Thyroid gland (tissue), 4 donors: ENCODE measurements at regions not wholly inside any gene's neighbourhood (a gene's known extent, or its start where the extent isn't known, plus 50 kb on each side); places are given as distances from the start of the nearest gene placed in this dataset.

Experiments
- DNase-seq, 2 donors: peaks; one replicate each; pipeline ENCODE4 v3.0.0-alpha.2; 2019
- H3K27ac ChIP-seq, 3 donors: fragments of 200-600 bp; sonication (generic); 1 replicate in 2 of 3; 2 replicates in 1 of 3; pipeline ENCODE4 v1.5.1; 2016 to 2019; ENCODE audit warnings: mild to moderate bottlenecking in 1 of 3, moderate library complexity in 1 of 3
- H3K27me3 ChIP-seq: fragments of 200-600 bp; sonication (generic); one replicate; pipeline ENCODE4 v1.5.1; 2019
- H3K36me3 ChIP-seq, 2 donors: fragments of 200-600 bp; sonication (generic); one replicate each; pipeline ENCODE4 v1.5.1; 2016 to 2019
- H3K4me1 ChIP-seq, 2 donors: fragments of 200-600 bp; sonication (generic); one replicate each; pipeline ENCODE4 v1.5.1; 2017 to 2019
- H3K4me3 ChIP-seq, 3 donors: fragments of 200-600 bp; sonication (generic); replicated peaks in 1 of 3; 1 replicate in 2 of 3; 2 replicates in 1 of 3; pipeline ENCODE4 v1.5.1; 2016; ENCODE audit warnings: mild to moderate bottlenecking in 1 of 3
- H3K9me3 ChIP-seq: fragments of 200-600 bp; sonication (generic); one replicate; pipeline ENCODE4 v1.5.1; 2017
- POLR2A ChIP-seq, 2 donors: fragments of 450-650 bp; IDR thresholded peaks; one replicate each; pipeline ENCODE4 v1.6.1; 2017; ENCODE audit warnings: antibody characterized with exemption in 2 of 2, mild to moderate bottlenecking in 2 of 2, moderate library complexity in 1 of 2
- WGBS, 2 donors: methylation state at CpG; one replicate each; pipeline ENCODE4 v1.1.5; 2017; 5-methylcytosine and 5-hydroxymethylcytosine counted together
- intact Hi-C: fragments of 100-400 bp; cut with DNase I; formaldehyde crosslinking; loops from one replicate; pipeline ENCODE4 v1.15.1; 2023
- TF ChIP-seq, protein P1 (sequence below), 6 experiments: fragments of 200-600 bp in 3 of 6; fragments of 450-650 bp in 3 of 6; sonication (generic) in 3 of 6; IDR thresholded peaks; one replicate each; pipeline ENCODE4 v1.5.1; 2016 to 2019; ENCODE audit warnings: antibody characterized with exemption in 6 of 6, mild to moderate bottlenecking in 2 of 6, inconsistent platforms in 1 of 6, moderate library complexity in 1 of 6

DNA sequence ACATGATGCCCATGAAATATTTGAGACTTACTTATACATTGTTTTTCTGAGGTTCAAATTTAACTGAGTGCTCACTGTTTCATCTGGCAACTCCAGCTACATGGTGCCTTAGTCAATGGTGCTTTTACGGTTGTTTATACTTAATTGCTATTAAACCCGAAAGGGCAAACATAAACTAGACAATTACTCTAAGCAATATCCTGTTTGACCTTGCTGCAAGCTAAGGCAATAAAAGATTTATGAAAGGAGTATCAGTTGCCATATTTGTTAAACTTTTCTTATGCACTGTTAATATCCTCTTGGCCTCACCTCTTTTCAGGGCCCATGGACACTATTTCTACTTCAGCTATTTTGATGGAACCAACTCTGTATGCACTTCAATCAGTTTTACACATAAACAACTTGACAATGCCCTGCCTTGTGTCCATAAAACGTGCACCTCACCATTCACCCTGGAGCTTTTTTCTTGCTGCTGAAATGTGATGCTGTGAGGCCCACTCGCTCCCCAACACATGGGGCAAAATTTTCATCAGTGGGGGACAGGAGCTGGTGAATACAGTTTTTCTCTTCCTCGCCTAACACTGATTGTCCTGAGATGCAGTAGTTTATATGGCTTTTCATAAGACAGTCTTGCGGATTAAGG lies 64.1 kb upstream of the HIF1A start:
- no peak for DNase-seq
- no peaks in the 10 kb centered on the region for H3K9me3 ChIP-seq
- H3K27me3 ChIP-seq, result no peaks in the 10 kb centered on the region
- TF ChIP-seq, protein P1, sequence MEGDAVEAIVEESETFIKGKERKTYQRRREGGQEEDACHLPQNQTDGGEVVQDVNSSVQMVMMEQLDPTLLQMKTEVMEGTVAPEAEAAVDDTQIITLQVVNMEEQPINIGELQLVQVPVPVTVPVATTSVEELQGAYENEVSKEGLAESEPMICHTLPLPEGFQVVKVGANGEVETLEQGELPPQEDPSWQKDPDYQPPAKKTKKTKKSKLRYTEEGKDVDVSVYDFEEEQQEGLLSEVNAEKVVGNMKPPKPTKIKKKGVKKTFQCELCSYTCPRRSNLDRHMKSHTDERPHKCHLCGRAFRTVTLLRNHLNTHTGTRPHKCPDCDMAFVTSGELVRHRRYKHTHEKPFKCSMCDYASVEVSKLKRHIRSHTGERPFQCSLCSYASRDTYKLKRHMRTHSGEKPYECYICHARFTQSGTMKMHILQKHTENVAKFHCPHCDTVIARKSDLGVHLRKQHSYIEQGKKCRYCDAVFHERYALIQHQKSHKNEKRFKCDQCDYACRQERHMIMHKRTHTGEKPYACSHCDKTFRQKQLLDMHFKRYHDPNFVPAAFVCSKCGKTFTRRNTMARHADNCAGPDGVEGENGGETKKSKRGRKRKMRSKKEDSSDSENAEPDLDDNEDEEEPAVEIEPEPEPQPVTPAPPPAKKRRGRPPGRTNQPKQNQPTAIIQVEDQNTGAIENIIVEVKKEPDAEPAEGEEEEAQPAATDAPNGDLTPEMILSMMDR (IDR thresholded peaks at IDR 0.05), result no peak
- no peak for TF ChIP-seq POLR2A (IDR thresholded peaks at IDR 0.05)
- intact Hi-C loops, result no loop called here
- no peaks in the 10 kb centered on the region for H3K36me3 ChIP-seq
- WGBS, 2 donors, result 95 to 97% methylated on average over 6 of the region's 6 CpGs
- no peak overlapping the region for H3K27ac ChIP-seq
- no peak overlapping the region for H3K4me3 ChIP-seq
- H3K4me1 ChIP-seq, result no peaks in the 10 kb centered on the region

DNA sequence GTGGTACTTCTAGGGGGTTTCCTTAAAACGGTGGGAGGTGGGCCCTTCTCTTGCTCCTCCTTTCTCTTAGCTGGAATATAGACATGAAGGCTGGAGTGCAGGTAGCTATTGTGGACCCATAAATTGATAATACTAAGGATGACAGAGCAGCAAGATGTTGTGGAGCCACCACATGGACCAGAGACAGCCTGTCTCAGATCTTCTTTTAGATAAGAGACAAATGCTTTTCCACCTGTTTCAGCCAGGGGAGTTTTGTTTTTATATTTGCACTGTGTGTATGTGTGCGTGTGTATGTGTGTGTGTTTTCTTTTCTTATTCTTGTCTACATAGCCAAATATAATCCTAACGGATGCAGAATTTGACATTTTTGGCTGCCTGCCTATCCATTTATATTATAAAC lies 62.9 kb upstream of the HIF1A start:
- 82 to 89% methylated on average over 3 of the region's 3 CpGs for WGBS, 2 donors
- intact Hi-C loops, result no loop called here
- H3K9me3 ChIP-seq, result no peaks in the 10 kb centered on the region
- H3K27ac ChIP-seq, result no peak overlapping the region
- no peaks in the 10 kb centered on the region for H3K4me1 ChIP-seq
- H3K4me3 ChIP-seq, result no peak overlapping the region
- DNase-seq, result no peak
- no peaks in the 10 kb centered on the region for H3K27me3 ChIP-seq
- H3K36me3 ChIP-seq, result no peaks in the 10 kb centered on the region
- TF ChIP-seq, protein P1 (IDR thresholded peaks at IDR 0.05), result no peak
- TF ChIP-seq POLR2A (IDR thresholded peaks at IDR 0.05), result no peak

DNA sequence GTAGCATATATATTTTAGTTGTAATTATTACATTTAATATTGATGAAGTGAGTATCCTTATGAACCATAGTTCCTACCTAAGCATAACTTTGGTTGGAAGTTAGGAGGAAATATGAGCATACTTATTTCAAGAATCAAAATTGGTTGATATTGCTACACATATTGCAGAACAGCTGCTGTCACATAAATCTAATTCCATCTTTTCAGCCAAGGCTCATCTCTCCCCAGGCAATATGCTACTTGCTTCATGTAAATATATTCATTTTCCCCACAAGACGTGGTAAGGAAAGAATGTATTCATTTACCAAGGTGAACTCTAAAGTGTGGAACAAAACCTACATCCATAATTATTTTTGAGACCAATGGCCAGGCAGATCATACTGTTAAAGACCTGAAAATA lies 62.5 kb upstream of the HIF1A start:
- Histone ChIP-seq H3K9me3 (no peaks in the 10 kb centered on the region), H3K27ac (no peak overlapping the region), H3K4me3 (no peak overlapping the region), H3K4me1 (no peaks in the 10 kb centered on the region), H3K36me3 (no peaks in the 10 kb centered on the region), H3K27me3 (no peaks in the 10 kb centered on the region)
- intact Hi-C loops, result no loop called here
- WGBS, 2 donors, result 91 to 96% methylated on average over 1 of the region's 1 CpG
- TF ChIP-seq, protein P1 (IDR thresholded peaks at IDR 0.05), result no peak
- no peak for TF ChIP-seq POLR2A (IDR thresholded peaks at IDR 0.05)
- no peak for DNase-seq

DNA sequence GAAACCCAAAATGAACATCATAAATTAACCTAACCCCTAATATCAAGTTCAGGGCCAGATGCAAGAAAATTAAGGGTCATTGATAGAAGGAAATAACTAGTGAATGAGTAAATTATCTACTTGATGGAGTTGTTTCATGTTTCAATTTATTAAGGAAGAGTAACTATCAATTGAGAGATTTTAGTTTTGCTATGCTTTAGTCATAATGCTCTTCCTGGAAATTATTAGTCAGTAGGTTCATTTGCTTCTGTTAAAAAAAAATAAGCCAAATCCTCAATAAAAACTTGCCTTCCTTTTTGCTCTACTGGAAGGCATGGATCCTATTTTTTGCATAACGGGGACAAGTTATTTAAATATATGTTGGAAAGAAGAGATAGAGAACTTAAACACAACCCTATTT lies 59.0 kb upstream of the HIF1A start:
- WGBS, 2 donors, result 89 to 96% methylated on average over 1 of the region's 1 CpG
- TF ChIP-seq POLR2A (IDR thresholded peaks at IDR 0.05), result no peak
- TF ChIP-seq, protein P1 (IDR thresholded peaks at IDR 0.05), result no peak
- no peaks in the 10 kb centered on the region for H3K27me3 ChIP-seq

DNA sequence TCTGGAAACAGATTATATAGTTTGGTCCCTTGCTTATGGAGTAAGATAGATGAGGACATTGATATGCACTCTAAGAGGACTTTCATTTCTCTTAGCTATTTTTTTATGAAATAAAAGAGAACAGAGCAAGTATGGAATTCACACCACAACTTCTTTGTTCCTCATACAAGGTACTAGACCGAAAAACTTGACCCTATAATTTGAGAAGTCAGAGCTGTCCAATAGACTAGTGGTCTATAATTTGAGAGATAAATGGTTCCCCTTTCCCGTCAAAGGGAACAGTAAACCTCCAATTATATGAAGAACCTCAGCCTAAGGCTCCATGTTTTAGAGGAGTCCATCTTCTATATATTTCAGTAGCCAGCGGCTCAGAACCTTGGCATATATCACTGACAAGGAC lies 58.5 kb upstream of the HIF1A start:
- intact Hi-C loops, result no loop called here
- H3K4me3 ChIP-seq, result no peak overlapping the region
- 93 to 95% methylated on average over 3 of the region's 3 CpGs for WGBS, 2 donors
- no peak overlapping the region for H3K27ac ChIP-seq
- H3K4me1 ChIP-seq, result no peaks in the 10 kb centered on the region
- H3K27me3 ChIP-seq, result no peaks in the 10 kb centered on the region
- no peaks in the 10 kb centered on the region for H3K36me3 ChIP-seq
- TF ChIP-seq, protein P1 (IDR thresholded peaks at IDR 0.05), result no peak
- no peak for TF ChIP-seq POLR2A (IDR thresholded peaks at IDR 0.05)
- no peaks in the 10 kb centered on the region for H3K9me3 ChIP-seq
- DNase-seq, result no peak

More for the DNA sequence above, 59.0 kb upstream of the HIF1A start:
- H3K9me3 ChIP-seq, result no peaks in the 10 kb centered on the region
- no peak overlapping the region for H3K4me3 ChIP-seq
- DNase-seq, result no peak
- intact Hi-C loops, result no loop called here
- H3K4me1 ChIP-seq, result no peaks in the 10 kb centered on the region
- no peaks in the 10 kb centered on the region for H3K36me3 ChIP-seq
- H3K27ac ChIP-seq, result no peak overlapping the region
